ENCODE measurements at regions not wholly inside any gene's neighbourhood (a gene's known extent, or its start where the extent isn't known, plus 50 kb on each side); places are given as distances from the start of the nearest gene placed in this dataset.
"Not testable (repeated sequence)": the region's sequence is repeated elsewhere in the genome, so short reads cannot be mapped to it uniquely, and the experiment has no call there.

DNA sequence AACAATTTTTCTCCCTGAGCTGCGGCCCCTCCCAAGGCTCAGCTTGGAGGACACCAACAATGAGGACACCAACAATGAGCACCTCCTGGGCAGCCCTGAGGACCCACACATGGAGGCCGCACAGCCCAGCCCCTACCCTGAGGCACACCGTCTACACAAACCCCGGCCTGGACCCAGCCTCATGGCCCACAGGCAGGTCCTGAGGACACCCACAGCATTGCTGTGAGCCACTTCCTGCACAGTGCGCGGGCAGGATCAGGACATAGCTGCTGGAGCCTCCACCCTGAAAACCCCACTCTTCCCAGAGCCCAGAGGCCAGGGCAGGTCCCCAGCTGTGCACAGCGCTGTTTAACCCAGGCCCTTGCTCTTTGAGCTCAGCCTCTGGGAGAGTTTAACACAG is 194.3 kb downstream of the RTP5 start:
- Histone ChIP-seq H3K36me3 (ENCODE audit: control insufficient read depth, insufficient read depth, low read length) (no peaks in the 10 kb centered on the region), H3K4me3 (ENCODE audit: low read depth, low read length) (no peak overlapping the region), H3K27me3 (ENCODE audit: control insufficient read depth, insufficient read depth, low read length) (no peaks in the 10 kb centered on the region)
- TF ChIP-seq, protein P1, sequence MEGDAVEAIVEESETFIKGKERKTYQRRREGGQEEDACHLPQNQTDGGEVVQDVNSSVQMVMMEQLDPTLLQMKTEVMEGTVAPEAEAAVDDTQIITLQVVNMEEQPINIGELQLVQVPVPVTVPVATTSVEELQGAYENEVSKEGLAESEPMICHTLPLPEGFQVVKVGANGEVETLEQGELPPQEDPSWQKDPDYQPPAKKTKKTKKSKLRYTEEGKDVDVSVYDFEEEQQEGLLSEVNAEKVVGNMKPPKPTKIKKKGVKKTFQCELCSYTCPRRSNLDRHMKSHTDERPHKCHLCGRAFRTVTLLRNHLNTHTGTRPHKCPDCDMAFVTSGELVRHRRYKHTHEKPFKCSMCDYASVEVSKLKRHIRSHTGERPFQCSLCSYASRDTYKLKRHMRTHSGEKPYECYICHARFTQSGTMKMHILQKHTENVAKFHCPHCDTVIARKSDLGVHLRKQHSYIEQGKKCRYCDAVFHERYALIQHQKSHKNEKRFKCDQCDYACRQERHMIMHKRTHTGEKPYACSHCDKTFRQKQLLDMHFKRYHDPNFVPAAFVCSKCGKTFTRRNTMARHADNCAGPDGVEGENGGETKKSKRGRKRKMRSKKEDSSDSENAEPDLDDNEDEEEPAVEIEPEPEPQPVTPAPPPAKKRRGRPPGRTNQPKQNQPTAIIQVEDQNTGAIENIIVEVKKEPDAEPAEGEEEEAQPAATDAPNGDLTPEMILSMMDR (IDR thresholded peaks at IDR 0.05; ENCODE audit: insufficient read depth, low read length, poor library complexity, severe bottlenecking), result no peak
- DNase-seq (ENCODE audit: low read depth), result no peak

DNA sequence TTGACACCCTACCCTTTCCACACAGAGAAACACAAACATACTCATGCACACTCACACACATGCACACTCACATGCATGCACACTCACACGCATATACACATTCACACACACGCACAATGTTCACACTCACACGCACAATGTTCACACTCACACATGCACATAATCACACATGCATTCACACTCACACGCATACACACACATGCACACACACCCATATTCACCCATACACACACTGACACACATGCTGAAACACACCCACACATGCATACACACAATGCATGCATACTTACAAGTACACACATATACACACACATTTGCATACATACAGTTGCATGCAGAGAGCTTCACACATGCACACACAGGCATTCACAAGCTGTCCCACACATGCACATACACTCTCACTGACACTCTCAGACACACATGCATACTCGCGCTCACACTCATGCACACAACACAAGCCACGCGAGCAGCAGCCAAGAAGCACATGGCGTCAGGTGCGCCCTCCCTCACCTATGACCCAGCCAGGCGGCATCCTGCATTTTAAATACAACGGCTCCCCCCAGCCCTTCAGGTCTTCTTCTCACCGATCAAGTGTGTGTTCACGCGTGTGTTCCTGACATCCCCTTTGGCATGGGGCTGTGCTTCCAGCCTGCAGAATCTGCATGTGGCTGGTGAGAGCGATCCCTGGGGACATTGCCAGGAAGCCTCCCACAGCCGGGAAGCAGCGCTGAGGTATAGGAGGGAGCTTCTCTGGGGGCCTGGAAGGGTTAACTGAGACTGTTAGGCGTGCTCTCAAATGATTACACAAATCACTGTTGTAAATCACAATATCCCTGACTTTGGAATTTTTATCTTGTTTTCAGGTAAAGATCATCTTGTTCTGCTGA is 195.1 kb downstream of the RTP5 start:
- no peak for DNase-seq (ENCODE audit: low read depth)
- Histone ChIP-seq H3K36me3 (ENCODE audit: control insufficient read depth, insufficient read depth, low read length) (no peaks in the 10 kb centered on the region), H3K4me3 (ENCODE audit: low read depth, low read length) (no peak overlapping the region), H3K27me3 (ENCODE audit: control insufficient read depth, insufficient read depth, low read length) (no peaks in the 10 kb centered on the region)
- TF ChIP-seq, protein P1 (IDR thresholded peaks at IDR 0.05; ENCODE audit: insufficient read depth, low read length, poor library complexity, severe bottlenecking), result no peak

DNA sequence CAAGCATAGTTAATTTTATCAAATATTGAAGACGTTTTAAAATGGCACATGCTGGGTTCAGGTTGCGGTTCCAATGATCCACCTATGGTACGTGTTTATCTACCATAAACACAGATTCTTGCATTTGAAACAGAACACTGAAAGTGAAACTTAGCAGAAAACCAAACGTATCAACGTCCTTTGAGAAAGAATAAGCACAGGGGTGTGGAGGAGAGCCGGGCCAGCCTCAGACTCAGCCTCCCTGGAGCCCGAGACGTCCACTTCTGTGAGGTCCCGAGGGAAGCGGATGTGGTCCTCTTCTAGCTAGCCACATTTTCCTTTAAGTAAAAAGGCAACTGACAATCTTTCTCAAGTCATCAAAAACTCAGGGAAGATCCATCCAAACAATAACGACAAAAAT is 195.9 kb downstream of the RTP5 start:
- TF ChIP-seq, protein P1 (IDR thresholded peaks at IDR 0.05; ENCODE audit: insufficient read depth, low read length, poor library complexity, severe bottlenecking), result no peak
- H3K4me3 ChIP-seq (ENCODE audit: low read depth, low read length), result no peak overlapping the region
- H3K27me3 ChIP-seq (ENCODE audit: control insufficient read depth, insufficient read depth, low read length), result no peaks in the 10 kb centered on the region
- no peaks in the 10 kb centered on the region for H3K36me3 ChIP-seq (ENCODE audit: control insufficient read depth, insufficient read depth, low read length)
- DNase-seq (ENCODE audit: low read depth), result no peak

DNA sequence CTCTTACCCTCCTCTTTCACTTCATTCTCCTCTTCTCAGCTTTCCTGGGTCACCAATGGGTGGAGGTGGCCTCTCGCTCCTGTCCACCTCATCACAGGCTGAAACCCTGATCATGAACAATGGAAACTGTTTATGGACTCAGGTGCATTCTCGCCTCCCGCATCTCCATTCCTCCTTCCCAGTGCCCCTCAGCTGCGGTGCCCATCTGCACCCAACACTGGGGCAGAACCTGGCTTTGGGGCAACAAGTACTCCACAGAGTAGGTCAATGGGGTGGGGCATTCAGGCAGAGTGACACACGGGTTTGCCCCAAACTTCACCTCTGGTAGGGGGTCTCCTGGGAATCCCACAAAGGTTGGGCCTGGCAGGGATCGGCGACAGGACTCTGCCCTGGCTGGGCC is 199.5 kb downstream of the RTP5 start:
- no peak for DNase-seq (ENCODE audit: low read depth)
- Histone ChIP-seq H3K36me3 (ENCODE audit: control insufficient read depth, insufficient read depth, low read length) (no peaks in the 10 kb centered on the region), H3K4me3 (ENCODE audit: low read depth, low read length) (no peak overlapping the region), H3K27me3 (ENCODE audit: control insufficient read depth, insufficient read depth, low read length) (no peaks in the 10 kb centered on the region)
- TF ChIP-seq, protein P1 (IDR thresholded peaks at IDR 0.05; ENCODE audit: insufficient read depth, low read length, poor library complexity, severe bottlenecking), result no peak

DNA sequence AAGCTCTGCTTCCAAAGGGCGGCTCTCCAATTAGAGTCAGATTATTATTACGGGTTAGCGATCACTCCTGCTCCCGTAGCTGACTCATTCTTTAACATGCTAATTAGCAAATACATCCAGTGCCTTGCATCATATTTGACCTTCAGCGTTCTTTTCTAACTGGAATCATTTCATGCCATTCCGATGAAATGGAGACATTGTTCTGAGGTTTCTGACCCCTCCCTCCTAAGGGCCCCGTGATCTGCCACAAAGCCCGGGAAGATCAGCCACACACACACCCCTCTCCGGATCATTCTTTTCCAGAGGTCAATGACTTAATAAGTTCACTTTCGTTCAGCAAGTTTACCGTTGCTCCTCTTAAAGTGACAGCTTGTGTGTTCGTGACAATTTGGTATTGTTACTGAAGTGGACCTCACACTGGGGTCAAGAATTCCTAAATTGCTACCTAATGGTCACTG is 200.4 kb downstream of the RTP5 start:
- H3K4me3 ChIP-seq (ENCODE audit: low read depth, low read length); DNase-seq (ENCODE audit: low read depth); H3K27me3 ChIP-seq (ENCODE audit: control insufficient read depth, insufficient read depth, low read length); H3K36me3 ChIP-seq (ENCODE audit: control insufficient read depth, insufficient read depth, low read length): not testable (repeated sequence)

DNA sequence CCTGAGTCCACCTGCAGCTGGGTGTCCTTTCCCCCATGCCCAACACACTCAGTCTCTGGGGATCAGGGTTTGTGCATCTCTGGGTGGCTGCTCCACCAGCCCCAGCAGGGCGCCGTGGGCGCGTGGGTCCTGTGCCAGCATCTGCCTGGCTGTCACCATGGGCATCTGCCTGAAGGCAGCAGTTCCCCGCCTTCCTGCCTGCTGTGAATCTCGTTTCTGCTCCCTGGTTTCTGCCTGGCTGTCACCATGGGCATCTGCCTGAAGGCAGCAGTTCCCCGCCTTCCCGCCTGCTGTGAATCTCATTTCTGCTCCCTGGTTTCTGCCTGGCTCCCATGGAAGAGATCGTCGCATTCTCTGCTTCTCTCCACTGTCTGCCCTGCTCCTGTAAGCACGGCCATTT is 201.2 kb downstream of the RTP5 start:
- H3K4me3 ChIP-seq (ENCODE audit: low read depth, low read length); H3K27me3 ChIP-seq (ENCODE audit: control insufficient read depth, insufficient read depth, low read length); H3K36me3 ChIP-seq (ENCODE audit: control insufficient read depth, insufficient read depth, low read length); DNase-seq (ENCODE audit: low read depth): not testable (repeated sequence)

DNA sequence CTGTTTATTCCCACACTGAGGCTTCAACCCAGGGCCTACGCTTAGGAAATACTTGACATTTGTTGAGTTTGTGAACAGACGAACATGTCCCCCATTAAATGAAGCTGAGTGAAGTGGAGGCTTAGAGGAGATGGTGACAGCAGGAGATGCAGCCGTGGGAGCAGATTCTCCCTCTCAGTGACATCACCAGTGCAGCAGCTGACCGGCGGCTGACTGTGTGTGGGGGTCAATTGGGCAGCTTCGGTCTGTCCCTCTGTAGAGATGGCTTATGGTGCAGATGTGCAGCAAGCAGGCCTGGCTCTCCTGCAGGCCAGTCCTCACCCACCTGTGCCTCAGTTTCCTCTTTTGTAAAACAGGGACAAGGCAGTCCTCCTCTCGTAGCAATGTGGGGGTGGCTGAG is 201.8 kb downstream of the RTP5 start:
- H3K36me3 ChIP-seq (ENCODE audit: control insufficient read depth, insufficient read depth, low read length); H3K4me3 ChIP-seq (ENCODE audit: low read depth, low read length); H3K27me3 ChIP-seq (ENCODE audit: control insufficient read depth, insufficient read depth, low read length); DNase-seq (ENCODE audit: low read depth): not testable (repeated sequence)

DNA sequence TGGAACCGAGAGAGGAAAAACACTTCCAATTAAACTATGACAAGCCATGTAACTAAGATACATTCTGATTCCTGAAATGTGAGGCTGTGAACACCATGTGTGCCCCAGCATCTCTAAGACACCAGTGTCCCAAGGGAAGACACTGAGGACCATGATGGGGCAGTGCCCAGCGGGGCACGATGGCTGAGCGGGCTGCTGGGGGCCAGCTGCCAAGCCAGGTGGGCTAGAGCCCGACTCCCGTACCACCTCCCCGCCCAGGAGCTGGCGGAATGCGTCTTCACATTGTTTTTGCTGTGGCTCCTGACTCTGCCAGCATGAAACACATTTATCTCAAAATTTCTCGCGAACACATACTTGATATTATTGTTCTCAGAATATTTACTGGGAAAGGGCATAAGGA is 202.4 kb downstream of the RTP5 start:
- not testable (repeated sequence) for H3K4me3 ChIP-seq (ENCODE audit: low read depth, low read length); DNase-seq (ENCODE audit: low read depth); H3K36me3 ChIP-seq (ENCODE audit: control insufficient read depth, insufficient read depth, low read length); H3K27me3 ChIP-seq (ENCODE audit: control insufficient read depth, insufficient read depth, low read length)
